ENCODE measurements at regions not wholly inside any gene's neighbourhood (a gene's known extent, or its start where the extent isn't known, plus 50 kb on each side); places are given as distances from the start of the nearest gene placed in this dataset.
"Not testable (repeated sequence)": the region's sequence is repeated elsewhere in the genome, so short reads cannot be mapped to it uniquely, and the experiment has no call there.

GRCh38 chr9:17083258-17083657 is 51.6 kb upstream of the CNTLN start:
- no peak for DNase-seq

GRCh38 chr9:17082343-17083064 is 52.3 kb upstream of the CNTLN start:
- peak; percentile 82 for DNase-seq

- DNase-seq, result no peak
Measured at GRCh38 chr9:17081814-17082213, 53.0 kb upstream of the CNTLN start.

- no peak for DNase-seq
Measured at GRCh38 chr9:17081351-17081750, 53.5 kb upstream of the CNTLN start.

- no peak for DNase-seq
Measured at GRCh38 chr9:17075758-17076485, 58.9 kb upstream of the CNTLN start.

GRCh38 chr9:17075146-17075757 is 59.6 kb upstream of the CNTLN start:
- DNase-seq, result no peak

GRCh38 chr9:17072563-17072962 is 62.3 kb upstream of the CNTLN start:
- not testable (repeated sequence) for DNase-seq

GRCh38 chr9:17068671-17069070 is 66.2 kb upstream of the CNTLN start:
- DNase-seq, result no peak

GRCh38 chr9:17065062-17065461 is 69.8 kb upstream of the CNTLN start:
- no peak for DNase-seq

GRCh38 chr9:17064558-17064957 is 70.3 kb upstream of the CNTLN start:
- DNase-seq, result no peak

GRCh38 chr9:17063535-17064135 is 71.2 kb upstream of the CNTLN start:
- DNase-seq, result peak; percentile 63

GRCh38 chr9:17062497-17062896 is 72.3 kb upstream of the CNTLN start:
- DNase-seq, result no peak

GRCh38 chr9:17060450-17060849 is 74.4 kb upstream of the CNTLN start:
- no peak for DNase-seq

- no peak for DNase-seq
Measured at GRCh38 chr9:17059465-17059864, 75.4 kb upstream of the CNTLN start.

- DNase-seq, result no peak
Measured at GRCh38 chr9:17057729-17058128, 77.1 kb upstream of the CNTLN start.

GRCh38 chr9:17052626-17053025 is 82.2 kb upstream of the CNTLN start:
- no peak for DNase-seq

- no peak for DNase-seq
Measured at GRCh38 chr9:17045381-17045940, 89.4 kb upstream of the CNTLN start.

GRCh38 chr9:17031546-17031945 is 103.3 kb upstream of the CNTLN start:
- no peak for DNase-seq

GRCh38 chr9:17025281-17025680 is 109.6 kb upstream of the CNTLN start:
- no peak for DNase-seq

GRCh38 chr9:17024129-17024528 is 110.7 kb upstream of the CNTLN start:
- no peak for DNase-seq

GRCh38 chr9:17021387-17021970 is 113.4 kb upstream of the CNTLN start:
- DNase-seq, result no peak

GRCh38 chr9:17019398-17019797 is 115.4 kb upstream of the CNTLN start:
- no peak for DNase-seq
